Tibial artery (tissue), 4 donors: ENCODE measurements at regions not wholly inside any gene's neighbourhood (a gene's known extent, or its start where the extent isn't known, plus 50 kb on each side); places are given as distances from the start of the nearest gene placed in this dataset.

ENCODE experiments used
- DNase-seq, 2 donors: peaks; one replicate each; pipeline ENCODE4 v3.0.0-alpha.2; 2019
- H3K27ac ChIP-seq, 2 donors: fragments of 200-600 bp; sonication (generic) in 1 of 2; 1 replicate in 1 of 2; 2 replicates in 1 of 2; pipeline ENCODE4 v1.5.1; 2018 to 2019; ENCODE audit warnings: mild to moderate bottlenecking in 1 of 2
- H3K27me3 ChIP-seq, 2 donors: fragments of 200-600 bp; sonication (generic) in 1 of 2; one replicate each; pipeline versions ENCODE4 v1.5.1 to v1.6.0; 2016 to 2019
- H3K36me3 ChIP-seq, 3 donors: fragments of 200-600 bp; sonication (generic) in 2 of 3; one replicate each; pipeline ENCODE4 v1.5.1; 2016 to 2019; ENCODE audit warnings: mild to moderate bottlenecking in 2 of 3
- H3K4me1 ChIP-seq, 4 donors: fragments of 200-600 bp; sonication (generic) in 2 of 4; 1 replicate in 3 of 4; 2 replicates in 1 of 4; pipeline ENCODE4 v1.5.1; 2016 to 2019
- H3K4me3 ChIP-seq, 2 donors: fragments of 200-600 bp; sonication (generic) in 1 of 2; 1 replicate in 1 of 2; 2 replicates in 1 of 2; pipeline ENCODE4 v1.5.1; 2018 to 2019; ENCODE audit warnings: mild to moderate bottlenecking in 2 of 2
- H3K9me3 ChIP-seq, 3 donors: fragments of 200-600 bp; sonication (generic) in 1 of 3; one replicate each; pipeline ENCODE4 v1.5.1; 2016 to 2019
- intact Hi-C: fragments of 100-400 bp; cut with DNase I; formaldehyde crosslinking; loops from one replicate; pipeline ENCODE4 v1.15.0; 2023; ENCODE audit warnings: low total_unique reads
- TF ChIP-seq, protein P1 (sequence below), 2 experiments: fragments of 200-600 bp in 1 of 2; fragments of 450-650 bp in 1 of 2; IDR thresholded peaks; one replicate each; pipeline ENCODE4 v1.5.1; 2017 to 2019; ENCODE audit warnings: antibody characterized with exemption in 2 of 2, mild to moderate bottlenecking in 1 of 2, moderate library complexity in 1 of 2

DNA sequence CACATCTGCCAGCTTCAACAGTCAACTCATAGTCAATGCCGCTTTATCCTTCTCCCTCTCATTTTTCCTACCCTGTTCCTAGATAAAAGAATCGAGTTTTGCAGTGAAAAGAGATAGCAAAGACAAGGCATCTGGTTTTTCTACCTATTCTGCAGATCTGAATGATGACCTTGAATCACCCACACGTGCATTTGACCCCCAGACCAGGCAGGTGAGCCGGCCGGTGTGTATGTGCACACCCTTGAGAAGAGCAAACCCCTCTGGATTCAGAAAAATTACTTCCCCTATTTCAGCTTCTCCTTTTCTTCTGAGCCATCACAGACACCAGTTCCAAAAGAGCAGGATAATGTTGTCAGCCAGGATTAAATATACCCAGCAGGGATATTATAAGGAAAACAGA, 115.6 kb upstream of the ST6GAL2 start:
- Histone ChIP-seq H3K36me3 (no peaks in the 10 kb centered on the region), H3K4me1 (peaks cover 0 to 2% (median under 1%) of the 10 kb centered on the region in 4 donors), H3K27ac (no peak overlapping the region), H3K4me3 (no peak overlapping the region), H3K27me3 (no peaks in the 10 kb centered on the region), H3K9me3 (no peaks in the 10 kb centered on the region)
- intact Hi-C loops: no loop called here
- no peak for DNase-seq
- TF ChIP-seq, protein P1, sequence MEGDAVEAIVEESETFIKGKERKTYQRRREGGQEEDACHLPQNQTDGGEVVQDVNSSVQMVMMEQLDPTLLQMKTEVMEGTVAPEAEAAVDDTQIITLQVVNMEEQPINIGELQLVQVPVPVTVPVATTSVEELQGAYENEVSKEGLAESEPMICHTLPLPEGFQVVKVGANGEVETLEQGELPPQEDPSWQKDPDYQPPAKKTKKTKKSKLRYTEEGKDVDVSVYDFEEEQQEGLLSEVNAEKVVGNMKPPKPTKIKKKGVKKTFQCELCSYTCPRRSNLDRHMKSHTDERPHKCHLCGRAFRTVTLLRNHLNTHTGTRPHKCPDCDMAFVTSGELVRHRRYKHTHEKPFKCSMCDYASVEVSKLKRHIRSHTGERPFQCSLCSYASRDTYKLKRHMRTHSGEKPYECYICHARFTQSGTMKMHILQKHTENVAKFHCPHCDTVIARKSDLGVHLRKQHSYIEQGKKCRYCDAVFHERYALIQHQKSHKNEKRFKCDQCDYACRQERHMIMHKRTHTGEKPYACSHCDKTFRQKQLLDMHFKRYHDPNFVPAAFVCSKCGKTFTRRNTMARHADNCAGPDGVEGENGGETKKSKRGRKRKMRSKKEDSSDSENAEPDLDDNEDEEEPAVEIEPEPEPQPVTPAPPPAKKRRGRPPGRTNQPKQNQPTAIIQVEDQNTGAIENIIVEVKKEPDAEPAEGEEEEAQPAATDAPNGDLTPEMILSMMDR (IDR thresholded peaks at IDR 0.05): no peak

- Histone ChIP-seq H3K36me3 (no peaks in the 10 kb centered on the region), H3K4me1 (no peaks in the 10 kb centered on the region), H3K27me3 (no peaks in the 10 kb centered on the region), H3K9me3 (no peaks in the 10 kb centered on the region), H3K4me3 (no peak overlapping the region), H3K27ac (no peak overlapping the region)
- intact Hi-C loops: no loop called here
- no peak for DNase-seq
- TF ChIP-seq, protein P1 (IDR thresholded peaks at IDR 0.05): no peak
Observed at GRCh38 chr2:107001964-107002696, 116.2 kb upstream of the ST6GAL2 start.

DNA sequence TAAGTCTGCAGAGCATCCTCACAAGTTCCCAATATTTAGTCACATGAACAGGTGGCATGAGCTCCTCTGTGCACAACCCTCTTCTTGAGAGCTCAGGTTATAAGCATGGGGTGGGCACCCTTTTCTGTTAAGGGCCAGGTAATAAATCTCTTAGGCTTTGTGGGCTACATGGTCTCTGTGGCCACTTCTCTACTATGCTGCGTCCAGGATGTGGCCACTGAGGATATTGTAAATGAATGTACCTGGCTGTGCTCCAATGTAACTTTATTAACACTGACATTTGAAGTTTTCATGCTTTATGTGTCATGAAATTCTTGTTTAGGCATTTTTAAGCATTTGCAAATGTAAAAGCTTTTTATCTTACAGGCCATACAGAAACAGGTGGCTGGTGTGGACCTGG, 116.8 kb upstream of the ST6GAL2 start:
- Histone ChIP-seq H3K27ac (no peak overlapping the region), H3K4me1 (no peaks in the 10 kb centered on the region), H3K9me3 (no peaks in the 10 kb centered on the region), H3K27me3 (no peaks in the 10 kb centered on the region), H3K4me3 (no peak overlapping the region), H3K36me3 (no peaks in the 10 kb centered on the region)
- no peak for DNase-seq
- intact Hi-C loops: no loop called here
- TF ChIP-seq, protein P1 (IDR thresholded peaks at IDR 0.05): no peak

- no peak for DNase-seq
- Histone ChIP-seq H3K27ac (no peak overlapping the region), H3K36me3 (no peaks in the 10 kb centered on the region), H3K4me3 (no peak overlapping the region), H3K4me1 (no peaks in the 10 kb centered on the region), H3K27me3 (no peaks in the 10 kb centered on the region), H3K9me3 (no peaks in the 10 kb centered on the region)
- TF ChIP-seq, protein P1 (IDR thresholded peaks at IDR 0.05): no peak
- intact Hi-C loops: no loop called here
Observed at GRCh38 chr2:107005853-107006252, 119.9 kb upstream of the ST6GAL2 start.

GRCh38 chr2:107006836-107007235, 120.9 kb upstream of the ST6GAL2 start:
- H3K9me3 ChIP-seq: no peaks in the 10 kb centered on the region
- H3K4me1 ChIP-seq: no peaks in the 10 kb centered on the region
- H3K4me3 ChIP-seq: no peak overlapping the region
- H3K27me3 ChIP-seq: no peaks in the 10 kb centered on the region
- no peak for DNase-seq
- TF ChIP-seq, protein P1 (IDR thresholded peaks at IDR 0.05): no peak
- intact Hi-C loops: no loop called here
- no peak overlapping the region for H3K27ac ChIP-seq
- no peaks in the 10 kb centered on the region for H3K36me3 ChIP-seq
